HEK293 (cell line): ENCODE measurements at regions not wholly inside any gene's neighbourhood (a gene's known extent, or its start where the extent isn't known, plus 50 kb on each side); places are given as distances from the start of the nearest gene placed in this dataset.

Experiments
- CTCF ChIA-PET: fragments of 350-600 bp; formaldehyde crosslinking; extraction: SDS; loops from one replicate; lab custom pipeline; 2021; ENCODE audit warnings: antibody characterized with exemption; lab: Yijun Ruan, JAX
- POLR2A ChIA-PET: fragments of 300-600 bp; formaldehyde crosslinking; extraction: SDS; loops from one replicate; lab custom pipeline; 2020; ENCODE audit warnings: antibody characterized with exemption, inconsistent platforms; lab: Yijun Ruan, JAX
- H3K27ac ChIP-seq: fragments of 200-500 bp; sonication (Bioruptor generic); 2 replicates; pipeline ENCODE4 v1.5.1; 2014; ENCODE audit warnings: low read depth, low read length, control low read depth, inconsistent platforms; ENCODE audit errors: extremely low read depth
- H3K36me3 ChIP-seq, 2 experiments: fragments of 200-500 bp in 1 of 2; sonication (Bioruptor generic) in 1 of 2; 1 replicate in 1 of 2; 2 replicates in 1 of 2; pipeline ENCODE4 v1.5.1; 2014 to 2017; ENCODE audit warnings: inconsistent platforms in 2 of 2, low read length in 2 of 2; ENCODE audit not compliant: control insufficient read depth in 2 of 2, insufficient read depth in 1 of 2
- H3K4me1 ChIP-seq: fragments of 200-500 bp; sonication (Bioruptor generic); 2 replicates; pipeline ENCODE4 v1.5.1; 2014; ENCODE audit warnings: mild to moderate bottlenecking, low read length, inconsistent platforms; ENCODE audit not compliant: control insufficient read depth, insufficient read depth
- H3K4me3 ChIP-seq: 2 replicates; pipeline ENCODE4 v1.5.1; 2011; ENCODE audit warnings: low read depth, mild to moderate bottlenecking, control low read depth, low read length, moderate library complexity
- H3K9me3 ChIP-seq: fragments of 200-500 bp; sonication (Bioruptor generic); 2 replicates; pipeline ENCODE4 v1.5.1; 2014; ENCODE audit warnings: low read depth, low read length, inconsistent platforms; ENCODE audit not compliant: control insufficient read depth, insufficient read depth
- BCL11B ChIP-seq: fragments of 450-650 bp; formaldehyde crosslinking; IDR thresholded peaks from 2 replicates; pipeline ENCODE4 v1.5.1; 2016; ENCODE audit warnings: low read depth, missing biosample characterization, missing genetic modification characterization
- EGR2 ChIP-seq: fragments of 450-650 bp; formaldehyde crosslinking; IDR thresholded peaks from 2 replicates; pipeline ENCODE4 v1.5.1; 2016; ENCODE audit warnings: low read depth, missing biosample characterization, missing genetic modification characterization
- HIC1 ChIP-seq: fragments of 450-650 bp; formaldehyde crosslinking; IDR thresholded peaks from 2 replicates; pipeline ENCODE4 v1.5.1; 2016; ENCODE audit warnings: missing biosample characterization, missing genetic modification characterization
- HOXA7 ChIP-seq: sonication (generic); formaldehyde crosslinking; IDR thresholded peaks from 2 replicates; pipeline ENCODE4 v1.8.1; 2022; ENCODE audit warnings: missing genetic modification reagents, borderline replicate concordance
- HOXD13 ChIP-seq: sonication (generic); formaldehyde crosslinking; IDR thresholded peaks from 2 replicates; pipeline ENCODE4 v1.8.0; 2022; ENCODE audit warnings: missing genetic modification reagents, borderline replicate concordance
- IKZF3 ChIP-seq: fragments of 450-650 bp; IDR thresholded peaks from 2 replicates; pipeline ENCODE4 v1.5.0; 2018; ENCODE audit warnings: missing biosample characterization, mild to moderate bottlenecking, missing genetic modification characterization, moderate library complexity
- KLF10 ChIP-seq: fragments of 450-650 bp; IDR thresholded peaks from 2 replicates; pipeline ENCODE4 v1.5.1; 2018; ENCODE audit warnings: missing biosample characterization, mild to moderate bottlenecking, missing genetic modification characterization
- KLF7 ChIP-seq: fragments of 450-650 bp; formaldehyde crosslinking; IDR thresholded peaks from 2 replicates; pipeline ENCODE4 v1.5.1; 2016; ENCODE audit warnings: missing biosample characterization, missing genetic modification characterization, borderline replicate concordance
- MEIS1 ChIP-seq: sonication (generic); formaldehyde crosslinking; IDR thresholded peaks from 2 replicates; pipeline ENCODE4 v1.8.1; 2022; ENCODE audit warnings: missing genetic modification reagents, mild to moderate bottlenecking, borderline replicate concordance
- ZBTB26 ChIP-seq: fragments of 450-650 bp; formaldehyde crosslinking; optimal IDR thresholded peaks from 2 replicates; pipeline ENCODE3; 2016; ENCODE audit warnings: missing biosample characterization, mild to moderate bottlenecking, missing genetic modification characterization
- ZBTB8A ChIP-seq: fragments of 450-650 bp; formaldehyde crosslinking; IDR thresholded peaks from 2 replicates; pipeline ENCODE4 v1.5.1; 2016; ENCODE audit warnings: missing biosample characterization, missing genetic modification characterization
- ZNF133 ChIP-seq: fragments of 450-650 bp; formaldehyde crosslinking; IDR thresholded peaks from 2 replicates; pipeline ENCODE4 v1.5.1; 2016; ENCODE audit warnings: missing biosample characterization, missing genetic modification characterization
- ZNF19 ChIP-seq: fragments of 450-650 bp; formaldehyde crosslinking; IDR thresholded peaks from 2 replicates; pipeline ENCODE4; 2016; ENCODE audit warnings: missing biosample characterization, missing genetic modification characterization, low read depth
- ZNF350 ChIP-seq: fragments of 450-650 bp; formaldehyde crosslinking; IDR thresholded peaks from 2 replicates; pipeline ENCODE4 v1.5.0; 2017; ENCODE audit warnings: missing biosample characterization, mild to moderate bottlenecking, missing genetic modification characterization
- ZNF391 ChIP-seq: fragments of 450-650 bp; formaldehyde crosslinking; IDR thresholded peaks from 2 replicates; pipeline ENCODE4 v1.5.1; 2016; ENCODE audit warnings: low read depth, missing biosample characterization, missing genetic modification characterization, borderline replicate concordance
- ZNF544 ChIP-seq: fragments of 450-650 bp; formaldehyde crosslinking; IDR thresholded peaks from 2 replicates; pipeline ENCODE4 v1.5.0; 2017; ENCODE audit warnings: missing biosample characterization, missing genetic modification characterization
- ZNF548 ChIP-seq: fragments of 450-650 bp; formaldehyde crosslinking; IDR thresholded peaks from 2 replicates; pipeline ENCODE4 v1.5.1; 2016; ENCODE audit warnings: missing biosample characterization, missing genetic modification characterization
- ZNF621 ChIP-seq: fragments of 450-650 bp; formaldehyde crosslinking; IDR thresholded peaks from 2 replicates; pipeline ENCODE4 v1.5.1; 2017; ENCODE audit warnings: missing biosample characterization, missing genetic modification characterization
- ZNF624 ChIP-seq: fragments of 450-650 bp; formaldehyde crosslinking; IDR thresholded peaks from 2 replicates; pipeline ENCODE4 v1.5.1; 2017; ENCODE audit warnings: missing biosample characterization, missing genetic modification characterization
- ZNF629 ChIP-seq: fragments of 450-650 bp; formaldehyde crosslinking; IDR thresholded peaks from 2 replicates; pipeline ENCODE4 v1.5.1; 2017; ENCODE audit warnings: missing biosample characterization, missing genetic modification characterization
- ZNF645 ChIP-seq: fragments of 450-650 bp; formaldehyde crosslinking; IDR thresholded peaks from 2 replicates; pipeline ENCODE4; 2016; ENCODE audit warnings: missing biosample characterization, missing genetic modification characterization
- ZNF658 ChIP-seq: fragments of 450-650 bp; formaldehyde crosslinking; IDR thresholded peaks from 2 replicates; pipeline ENCODE4; 2016; ENCODE audit warnings: missing biosample characterization, missing genetic modification characterization
- ZNF830 ChIP-seq: fragments of 450-650 bp; IDR thresholded peaks from 2 replicates; pipeline ENCODE4 v1.5.0; 2018; ENCODE audit warnings: missing biosample characterization, missing genetic modification characterization, low read depth, mild to moderate bottlenecking, moderate library complexity
- TF ChIP-seq, protein P1 (sequence below): fragments of 450-650 bp; IDR thresholded peaks from 2 replicates; pipeline ENCODE4 v1.5.1; 2018; ENCODE audit warnings: missing biosample characterization, missing genetic modification characterization

DNA sequence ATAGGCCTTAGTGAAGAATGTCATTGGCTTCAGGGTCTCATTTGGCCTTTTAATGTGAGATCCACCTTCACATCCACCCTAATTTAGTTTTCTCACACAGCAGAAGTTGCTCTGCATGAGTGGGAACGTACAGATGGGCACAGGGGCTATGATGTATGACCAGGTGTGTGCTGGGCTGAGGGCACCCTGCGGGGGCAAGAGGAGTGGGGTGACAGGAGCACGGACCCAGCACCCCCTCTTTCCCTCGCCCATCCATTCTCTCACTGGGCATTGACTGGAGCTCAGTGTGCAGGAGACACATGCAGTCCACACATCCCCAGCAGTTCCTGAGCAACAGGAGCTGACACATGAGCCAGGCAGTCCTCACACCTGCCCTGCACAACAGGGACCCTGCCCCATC, 95.1 kb upstream of the PPP2R2D start (continued):
- TF ChIP-seq HOXD13 (CRISPR knock-in tag), result no peak
- no peak for TF ChIP-seq KLF7
- no peak for TF ChIP-seq ZNF658 (tag by site-specific recombination)
- TF ChIP-seq KLF10, result no peak
- no peak for TF ChIP-seq ZNF621 (tag by site-specific recombination)
- TF ChIP-seq HIC1 (tag by site-specific recombination), result no peak
- no peak for TF ChIP-seq ZBTB8A
- no peak for TF ChIP-seq IKZF3
- TF ChIP-seq ZNF544 (tag by site-specific recombination), result no peak
- TF ChIP-seq, protein P1, sequence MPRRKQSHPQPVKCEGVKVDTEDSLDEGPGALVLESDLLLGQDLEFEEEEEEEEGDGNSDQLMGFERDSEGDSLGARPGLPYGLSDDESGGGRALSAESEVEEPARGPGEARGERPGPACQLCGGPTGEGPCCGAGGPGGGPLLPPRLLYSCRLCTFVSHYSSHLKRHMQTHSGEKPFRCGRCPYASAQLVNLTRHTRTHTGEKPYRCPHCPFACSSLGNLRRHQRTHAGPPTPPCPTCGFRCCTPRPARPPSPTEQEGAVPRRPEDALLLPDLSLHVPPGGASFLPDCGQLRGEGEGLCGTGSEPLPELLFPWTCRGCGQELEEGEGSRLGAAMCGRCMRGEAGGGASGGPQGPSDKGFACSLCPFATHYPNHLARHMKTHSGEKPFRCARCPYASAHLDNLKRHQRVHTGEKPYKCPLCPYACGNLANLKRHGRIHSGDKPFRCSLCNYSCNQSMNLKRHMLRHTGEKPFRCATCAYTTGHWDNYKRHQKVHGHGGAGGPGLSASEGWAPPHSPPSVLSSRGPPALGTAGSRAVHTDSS, result no peak
- TF ChIP-seq ZNF645 (tag by site-specific recombination), result no peak
- TF ChIP-seq, all 188 proteins: peak for 0

DNA sequence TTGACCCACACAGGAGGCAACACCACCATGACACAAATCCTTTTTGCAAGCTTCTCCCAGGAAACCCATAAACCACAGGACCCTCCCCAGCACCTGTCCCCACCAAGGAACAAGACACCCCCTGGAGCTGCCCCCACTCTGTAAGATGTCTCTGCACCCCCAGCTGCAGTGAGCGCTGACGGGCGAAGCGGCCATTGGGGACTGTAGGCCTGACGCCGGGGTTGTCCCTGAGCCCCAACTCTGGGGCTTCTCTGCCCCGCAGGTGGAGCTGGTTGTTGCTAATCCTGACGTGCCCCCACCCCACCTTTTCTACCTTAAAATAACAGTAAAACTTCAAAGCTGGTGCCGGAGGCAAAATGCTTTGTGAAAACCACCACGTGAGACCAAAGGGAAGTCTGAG, 94.7 kb upstream of the PPP2R2D start:
- H3K9me3 ChIP-seq, result no peaks in the 10 kb centered on the region
- POLR2A ChIA-PET, result no interaction called here
- TF ChIP-seq ZNF350 (tag by site-specific recombination), result no peak
- no peak for TF ChIP-seq ZNF133 (tag by site-specific recombination)
- no peak for TF ChIP-seq HOXA7
- TF ChIP-seq MEIS1 (CRISPR knock-in tag), result no peak
- TF ChIP-seq ZNF629 (tag by site-specific recombination), result no peak
- no peak for TF ChIP-seq ZNF19 (tag by site-specific recombination)
- no peak for TF ChIP-seq BCL11B (tag by site-specific recombination)
- no peak for TF ChIP-seq ZBTB26 (tag by site-specific recombination)
- no peak for TF ChIP-seq EGR2 (tag by site-specific recombination)
- no peak for TF ChIP-seq ZNF391 (tag by site-specific recombination)
- TF ChIP-seq ZNF548 (tag by site-specific recombination), result no peak
- TF ChIP-seq ZNF624 (tag by site-specific recombination), result no peak
- TF ChIP-seq ZNF830 (tag by site-specific recombination), result no peak
- TF ChIP-seq, all 188 proteins: peak for 0
- CTCF ChIA-PET, result interaction anchor here (0.6 kb wide), 1 partner anchor 184 kb away, joined by 3 read pairs; no protein-coding TSS in a partner anchor
- H3K4me3 ChIP-seq, result no peak overlapping the region
- H3K36me3 ChIP-seq, result no peaks in the 10 kb centered on the region
- H3K4me1 ChIP-seq, result no peaks in the 10 kb centered on the region
- no peak overlapping the region for H3K27ac ChIP-seq
